ENCODE measurements at regions not wholly inside any gene's neighbourhood (a gene's known extent, or its start where the extent isn't known, plus 50 kb on each side); places are given as distances from the start of the nearest gene placed in this dataset.

GRCh38 chr16:55125818-55126385 lies 195.2 kb downstream of the IRX5 start:
- DNase-seq, result no peak

- no peak for DNase-seq
These were observed 195.8 kb downstream of the IRX5 start for GRCh38 chr16:55126456-55126855.

- DNase-seq, result no peak
These were observed 193.5 kb upstream of the IRX6 start for GRCh38 chr16:55130456-55130855.

GRCh38 chr16:55130911-55131310 lies 193.1 kb upstream of the IRX6 start:
- no peak for DNase-seq

GRCh38 chr16:55133654-55134053 lies 190.3 kb upstream of the IRX6 start:
- DNase-seq, result no peak

- no peak for DNase-seq
These were observed 187.4 kb upstream of the IRX6 start for GRCh38 chr16:55136356-55137150.

GRCh38 chr16:55138298-55138697 lies 185.7 kb upstream of the IRX6 start:
- DNase-seq, result no peak

GRCh38 chr16:55142405-55142804 lies 181.6 kb upstream of the IRX6 start:
- DNase-seq, result no peak

GRCh38 chr16:55144651-55145050 lies 179.4 kb upstream of the IRX6 start:
- no peak for DNase-seq

GRCh38 chr16:55145771-55146603 lies 178.0 kb upstream of the IRX6 start:
- no peak for DNase-seq

- no peak for DNase-seq
These were observed 177.0 kb upstream of the IRX6 start for GRCh38 chr16:55146966-55147365.

GRCh38 chr16:55147396-55147795 lies 176.6 kb upstream of the IRX6 start:
- no peak for DNase-seq

GRCh38 chr16:55149622-55150021 lies 174.4 kb upstream of the IRX6 start:
- DNase-seq, result no peak

- DNase-seq, result no peak
These were observed 172.3 kb upstream of the IRX6 start for GRCh38 chr16:55151561-55152305.

GRCh38 chr16:55152875-55153390 lies 171.1 kb upstream of the IRX6 start:
- no peak for DNase-seq

- DNase-seq, result no peak
These were observed 169.7 kb upstream of the IRX6 start for GRCh38 chr16:55154262-55154661.

GRCh38 chr16:55154956-55155355 lies 169.0 kb upstream of the IRX6 start:
- DNase-seq, result no peak

- DNase-seq, result no peak
These were observed 168.2 kb upstream of the IRX6 start for GRCh38 chr16:55155815-55156214.

- DNase-seq, result no peak
These were observed 154.2 kb upstream of the IRX6 start for GRCh38 chr16:55169780-55170179.

GRCh38 chr16:55171241-55171640 lies 152.8 kb upstream of the IRX6 start:
- no peak for DNase-seq

GRCh38 chr16:55175389-55175788 lies 148.6 kb upstream of the IRX6 start:
- DNase-seq, result no peak

- no peak for DNase-seq
These were observed 147.1 kb upstream of the IRX6 start for GRCh38 chr16:55176901-55177300.

GRCh38 chr16:55179411-55179810 lies 144.6 kb upstream of the IRX6 start:
- DNase-seq, result no peak

All from DMS 273 treated with DMSO at 0.1 percent for 48 hours (cell line).